ENCODE measurements at regions not wholly inside any gene's neighbourhood (a gene's known extent, or its start where the extent isn't known, plus 50 kb on each side); places are given as distances from the start of the nearest gene placed in this dataset.

- no peak overlapping the region for H3K27ac ChIP-seq (ENCODE audit: low read depth, low read length)
- H3K36me3 ChIP-seq (ENCODE audit: control insufficient read depth in 2 of 3, insufficient read depth in 3 of 3, low read length in 3 of 3), result no peaks in the 10 kb centered on the region
- no peaks in the 10 kb centered on the region for H3K36me3 Mint-ChIP-seq
- intact Hi-C loops (cut with micrococcal nuclease), result no loop called here
- no peaks in the 10 kb centered on the region for H3K4me1 ChIP-seq (ENCODE audit: control insufficient read depth in 2 of 2, insufficient read depth in 2 of 2, low read length in 2 of 2)
- ATAC-seq (no peak), DNase-seq (no peak)
- H3K9me3 ChIP-seq (ENCODE audit: control insufficient read depth in 2 of 3, low read length in 3 of 3), result no peaks in the 10 kb centered on the region
- peaks cover 0 to 12% (median 2%) of the 10 kb centered on the region in 11 donors for H3K9me3 Mint-ChIP-seq
- peaks cover 0 to 1% (median 0%) of the 10 kb centered on the region in 7 donors for H3K4me1 Mint-ChIP-seq
- H3K27me3 ChIP-seq (ENCODE audit: control insufficient read depth in 2 of 2, insufficient read depth in 2 of 2, low read length in 2 of 2), result no peaks in the 10 kb centered on the region
- no peak overlapping the region for H3K27ac Mint-ChIP-seq
- H3K4me3 Mint-ChIP-seq, result no peak overlapping the region
- H3K4me3 ChIP-seq (ENCODE audit: low read length), result no peak overlapping the region
- POLR2A ChIA-PET, result no interaction called here
- H3K27me3 Mint-ChIP-seq, result no peaks in the 10 kb centered on the region
- CTCF ChIA-PET, result no interaction called here
Observed at GRCh38 chr4:144819591-144819990, 173.6 kb downstream of the HHIP start.

GRCh38 chr4:144820011-144820727 lies 174.2 kb downstream of the HHIP start:
- Mint-ChIP-seq H3K9me3 (peaks cover 0 to 12% (median 2%) of the 10 kb centered on the region in 11 donors), H3K4me3 (no peak overlapping the region), H3K27me3 (no peaks in the 10 kb centered on the region), H3K36me3 (no peaks in the 10 kb centered on the region), H3K4me1 (peaks cover 0 to 1% (median 0%) of the 10 kb centered on the region in 7 donors), H3K27ac (no peak overlapping the region)
- H3K4me1 ChIP-seq (ENCODE audit: control insufficient read depth in 2 of 2, insufficient read depth in 2 of 2, low read length in 2 of 2), result no peaks in the 10 kb centered on the region
- H3K36me3 ChIP-seq (ENCODE audit: control insufficient read depth in 2 of 3, insufficient read depth in 3 of 3, low read length in 3 of 3), result no peaks in the 10 kb centered on the region
- H3K4me3 ChIP-seq (ENCODE audit: low read length), result no peak overlapping the region
- H3K9me3 ChIP-seq (ENCODE audit: control insufficient read depth in 2 of 3, low read length in 3 of 3), result no peaks in the 10 kb centered on the region
- intact Hi-C loops (cut with micrococcal nuclease), result no loop called here
- H3K27me3 ChIP-seq (ENCODE audit: control insufficient read depth in 2 of 2, insufficient read depth in 2 of 2, low read length in 2 of 2), result no peaks in the 10 kb centered on the region
- ChIA-PET POLR2A (no interaction called here), CTCF (no interaction called here)
- DNase-seq (no peak), ATAC-seq (no peak)
- no peak overlapping the region for H3K27ac ChIP-seq (ENCODE audit: low read depth, low read length)

- H3K9me3 Mint-ChIP-seq, result peaks cover 0 to 15% (median 2%) of the 10 kb centered on the region in 11 donors
- no peaks in the 10 kb centered on the region for H3K9me3 ChIP-seq (ENCODE audit: control insufficient read depth in 2 of 3, low read length in 3 of 3)
- H3K27me3 Mint-ChIP-seq, result no peaks in the 10 kb centered on the region
- intact Hi-C loops (cut with micrococcal nuclease), result no loop called here
- no peak overlapping the region for H3K4me3 Mint-ChIP-seq
- H3K4me1 ChIP-seq (ENCODE audit: control insufficient read depth in 2 of 2, insufficient read depth in 2 of 2, low read length in 2 of 2), result no peaks in the 10 kb centered on the region
- peaks cover 0 to 1% (median 0%) of the 10 kb centered on the region in 7 donors for H3K4me1 Mint-ChIP-seq
- no peak overlapping the region for H3K27ac Mint-ChIP-seq
- POLR2A ChIA-PET, result no interaction called here
- no peaks in the 10 kb centered on the region for H3K27me3 ChIP-seq (ENCODE audit: control insufficient read depth in 2 of 2, insufficient read depth in 2 of 2, low read length in 2 of 2)
- ATAC-seq, result no peak
- CTCF ChIA-PET, result no interaction called here
- no peak overlapping the region for H3K27ac ChIP-seq (ENCODE audit: low read depth, low read length)
- no peak overlapping the region for H3K4me3 ChIP-seq (ENCODE audit: low read length)
- no peak for DNase-seq
- no peaks in the 10 kb centered on the region for H3K36me3 ChIP-seq (ENCODE audit: control insufficient read depth in 2 of 3, insufficient read depth in 3 of 3, low read length in 3 of 3)
- H3K36me3 Mint-ChIP-seq, result no peaks in the 10 kb centered on the region
Observed at GRCh38 chr4:144820728-144821085, 174.8 kb downstream of the HHIP start.

GRCh38 chr4:144831971-144832370 lies 186.0 kb downstream of the HHIP start:
- Mint-ChIP-seq H3K4me3 (no peak overlapping the region), H3K27me3 (no peaks in the 10 kb centered on the region), H3K4me1 (no peaks in the 10 kb centered on the region), H3K9me3 (peaks cover 0 to 4% (median 0%) of the 10 kb centered on the region in 11 donors), H3K27ac (no peak overlapping the region), H3K36me3 (no peaks in the 10 kb centered on the region)
- POLR2A ChIA-PET, result no interaction called here
- H3K4me3 ChIP-seq (ENCODE audit: low read length), result no peak overlapping the region
- no peaks in the 10 kb centered on the region for H3K4me1 ChIP-seq (ENCODE audit: control insufficient read depth in 2 of 2, insufficient read depth in 2 of 2, low read length in 2 of 2)
- DNase-seq (no peak), ATAC-seq (no peak)
- CTCF ChIA-PET, result no interaction called here
- no peak overlapping the region for H3K27ac ChIP-seq (ENCODE audit: low read depth, low read length)
- H3K9me3 ChIP-seq (ENCODE audit: control insufficient read depth in 2 of 3, low read length in 3 of 3), result no peaks in the 10 kb centered on the region
- H3K27me3 ChIP-seq (ENCODE audit: control insufficient read depth in 2 of 2, insufficient read depth in 2 of 2, low read length in 2 of 2), result no peaks in the 10 kb centered on the region
- no peaks in the 10 kb centered on the region for H3K36me3 ChIP-seq (ENCODE audit: control insufficient read depth in 2 of 3, insufficient read depth in 3 of 3, low read length in 3 of 3)
- intact Hi-C loops (cut with micrococcal nuclease), result no loop called here

GRCh38 chr4:144845411-144845810 lies 199.5 kb downstream of the HHIP start:
- Mint-ChIP-seq H3K9me3 (peaks cover 3 to 19% (median 11%) of the 10 kb centered on the region in 11 donors), H3K27ac (no peak overlapping the region), H3K4me3 (no peak overlapping the region), H3K36me3 (no peaks in the 10 kb centered on the region), H3K27me3 (no peaks in the 10 kb centered on the region), H3K4me1 (no peaks in the 10 kb centered on the region)
- H3K27ac ChIP-seq (ENCODE audit: low read depth, low read length), result no peak overlapping the region
- ATAC-seq, result no peak
- H3K4me3 ChIP-seq (ENCODE audit: low read length), result no peak overlapping the region
- intact Hi-C loops (cut with micrococcal nuclease), result no loop called here
- no peaks in the 10 kb centered on the region for H3K27me3 ChIP-seq (ENCODE audit: control insufficient read depth in 2 of 2, insufficient read depth in 2 of 2, low read length in 2 of 2)
- ChIA-PET POLR2A (no interaction called here), CTCF (no interaction called here)
- no peaks in the 10 kb centered on the region for H3K9me3 ChIP-seq (ENCODE audit: control insufficient read depth in 2 of 3, low read length in 3 of 3)
- no peaks in the 10 kb centered on the region for H3K36me3 ChIP-seq (ENCODE audit: control insufficient read depth in 2 of 3, insufficient read depth in 3 of 3, low read length in 3 of 3)
- DNase-seq, result no peak
- H3K4me1 ChIP-seq (ENCODE audit: control insufficient read depth in 2 of 2, insufficient read depth in 2 of 2, low read length in 2 of 2), result no peaks in the 10 kb centered on the region

GRCh38 chr4:144851948-144852347 lies 206.0 kb downstream of the HHIP start:
- ChIA-PET CTCF (no interaction called here), POLR2A (no interaction called here)
- no peak overlapping the region for H3K27ac ChIP-seq (ENCODE audit: low read depth, low read length)
- DNase-seq (no peak), ATAC-seq (no peak)
- Mint-ChIP-seq H3K27me3 (peaks cover 0 to 2% (median 0%) of the 10 kb centered on the region in 5 donors), H3K9me3 (peaks cover 2 to 9% (median 4%) of the 10 kb centered on the region in 11 donors), H3K36me3 (no peaks in the 10 kb centered on the region), H3K4me1 (no peaks in the 10 kb centered on the region), H3K27ac (no peak overlapping the region), H3K4me3 (no peak overlapping the region)
- H3K9me3 ChIP-seq (ENCODE audit: control insufficient read depth in 2 of 3, low read length in 3 of 3), result no peaks in the 10 kb centered on the region
- intact Hi-C loops (cut with micrococcal nuclease), result no loop called here
- H3K36me3 ChIP-seq (ENCODE audit: control insufficient read depth in 2 of 3, insufficient read depth in 3 of 3, low read length in 3 of 3), result no peaks in the 10 kb centered on the region
- no peaks in the 10 kb centered on the region for H3K27me3 ChIP-seq (ENCODE audit: control insufficient read depth in 2 of 2, insufficient read depth in 2 of 2, low read length in 2 of 2)
- H3K4me3 ChIP-seq (ENCODE audit: low read length), result no peak overlapping the region
- H3K4me1 ChIP-seq (ENCODE audit: control insufficient read depth in 2 of 2, insufficient read depth in 2 of 2, low read length in 2 of 2), result no peaks in the 10 kb centered on the region

- no peak for ATAC-seq
- H3K4me3 ChIP-seq (ENCODE audit: low read length), result no peak overlapping the region
- no peaks in the 10 kb centered on the region for H3K27me3 Mint-ChIP-seq
- CTCF ChIA-PET, result interaction anchor here (0.6 kb wide), 1 partner anchor 10 kb away, joined by 3 read pairs; no protein-coding TSS in a partner anchor
- H3K27ac ChIP-seq (ENCODE audit: low read depth, low read length), result no peak overlapping the region
- H3K4me1 ChIP-seq (ENCODE audit: control insufficient read depth in 2 of 2, insufficient read depth in 2 of 2, low read length in 2 of 2), result no peaks in the 10 kb centered on the region
- H3K4me1 Mint-ChIP-seq, result no peaks in the 10 kb centered on the region
- H3K9me3 ChIP-seq (ENCODE audit: control insufficient read depth in 2 of 3, low read length in 3 of 3), result no peaks in the 10 kb centered on the region
- no peaks in the 10 kb centered on the region for H3K36me3 ChIP-seq (ENCODE audit: control insufficient read depth in 2 of 3, insufficient read depth in 3 of 3, low read length in 3 of 3)
- no peaks in the 10 kb centered on the region for H3K27me3 ChIP-seq (ENCODE audit: control insufficient read depth in 2 of 2, insufficient read depth in 2 of 2, low read length in 2 of 2)
- peaks cover 0 to 23% (median 7%) of the 10 kb centered on the region in 11 donors for H3K9me3 Mint-ChIP-seq
- DNase-seq, result no peak
- H3K36me3 Mint-ChIP-seq, result no peaks in the 10 kb centered on the region
- no peak overlapping the region for H3K27ac Mint-ChIP-seq
- intact Hi-C loops (cut with micrococcal nuclease), result no loop called here
- no peak overlapping the region for H3K4me3 Mint-ChIP-seq
- POLR2A ChIA-PET, result no interaction called here
Observed at GRCh38 chr4:144861471-144861870, 215.5 kb downstream of the HHIP start.

Measured in naive thymus-derived CD4-positive, alpha-beta T cell (primary cell).